ENCODE measurements at regions not wholly inside any gene's neighbourhood (a gene's known extent, or its start where the extent isn't known, plus 50 kb on each side); places are given as distances from the start of the nearest gene placed in this dataset.

DNA sequence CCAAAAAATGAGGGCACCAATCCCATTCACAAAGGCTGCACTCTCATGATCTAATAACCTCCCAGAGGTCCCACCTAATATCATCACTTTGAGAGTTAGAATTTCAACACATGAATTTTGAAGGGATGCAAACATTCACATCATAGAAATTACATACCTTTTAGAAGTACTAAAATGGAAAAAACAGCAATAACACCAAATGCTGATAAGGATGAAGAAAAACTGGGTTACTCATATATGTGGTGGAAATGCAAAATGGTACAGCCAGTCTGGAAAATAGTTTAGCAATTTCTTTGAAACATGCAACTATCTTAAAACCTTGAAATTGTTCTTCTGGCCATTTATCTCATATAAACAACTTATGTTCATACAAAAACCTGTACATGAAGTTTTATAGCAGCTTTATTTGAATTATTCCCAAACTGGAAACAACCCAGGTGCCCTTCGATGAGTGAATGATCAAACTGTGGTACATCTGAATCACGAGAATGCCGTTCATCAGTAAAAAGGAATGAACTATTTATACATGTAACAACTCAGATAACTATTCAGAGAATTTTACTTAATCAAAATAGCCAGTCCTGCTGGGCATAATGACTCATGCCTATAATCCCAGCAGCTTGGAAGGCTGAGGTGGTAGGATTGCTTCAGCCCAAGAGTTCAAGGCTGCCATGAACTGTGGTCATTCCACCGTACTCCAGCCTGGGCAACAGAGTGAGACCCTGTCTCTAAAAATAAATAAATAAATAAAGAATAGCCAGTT lies 109.4 kb upstream of the SSTR1 start:
- H4K20me1 ChIP-seq: no peaks in the 10 kb centered on the region
- H3K36me3 ChIP-seq: no peaks in the 10 kb centered on the region
- H3K27ac ChIP-seq: no peak overlapping the region
- no peak overlapping the region for H3K4me2 ChIP-seq
- no peak overlapping the region for H3K9ac ChIP-seq
- no peak overlapping the region for H3K4me3 ChIP-seq
- H3K27me3 ChIP-seq: no peaks in the 10 kb centered on the region
- no peaks in the 10 kb centered on the region for H3K4me1 ChIP-seq
- no peak for TF ChIP-seq Cebpa-rat (IDR thresholded peaks at IDR 0.05)
- peaks cover 24 to 32% (median 29%) of the 10 kb centered on the region in 11 experiments for H3K9me3 ChIP-seq (replicated peaks in 1 of 11)

- Histone ChIP-seq H3K9ac (no peak overlapping the region), H3K9me3 (replicated peaks in 1 of 11) (peaks cover 10 to 18% (median 14%) of the 10 kb centered on the region in 11 experiments; a peak in 21 of 22 replicates), H3K4me1 (no peaks in the 10 kb centered on the region), H3K36me3 (no peaks in the 10 kb centered on the region), H4K20me1 (no peaks in the 10 kb centered on the region), H3K27me3 (no peaks in the 10 kb centered on the region), H3K27ac (no peak overlapping the region), H3K4me3 (no peak overlapping the region), H3K4me2 (no peak overlapping the region)
- TF ChIP-seq Cebpa-rat (IDR thresholded peaks at IDR 0.05): no peak
Observed at GRCh38 chr14:38101679-38102078, 106.0 kb upstream of the SSTR1 start.

- Histone ChIP-seq H3K4me1 (no peaks in the 10 kb centered on the region), H3K27me3 (no peaks in the 10 kb centered on the region), H3K27ac (no peak overlapping the region), H3K9me3 (replicated peaks in 1 of 11) (peaks cover 10 to 28% (median 20%) of the 10 kb centered on the region in 11 experiments), H3K4me2 (no peak overlapping the region), H3K9ac (no peak overlapping the region), H3K4me3 (no peak overlapping the region), H4K20me1 (no peaks in the 10 kb centered on the region), H3K36me3 (no peaks in the 10 kb centered on the region)
- TF ChIP-seq Cebpa-rat (IDR thresholded peaks at IDR 0.05): no peak
Observed at GRCh38 chr14:38103542-38104225, 104.0 kb upstream of the SSTR1 start.

GRCh38 chr14:38105106-38105702 lies 102.5 kb upstream of the SSTR1 start:
- no peak overlapping the region for H3K4me2 ChIP-seq
- H3K4me1 ChIP-seq: no peaks in the 10 kb centered on the region
- no peaks in the 10 kb centered on the region for H4K20me1 ChIP-seq
- no peaks in the 10 kb centered on the region for H3K36me3 ChIP-seq
- H3K9me3 ChIP-seq (replicated peaks in 1 of 11): peaks cover 10 to 28% (median 20%) of the 10 kb centered on the region in 11 experiments
- TF ChIP-seq Cebpa-rat (IDR thresholded peaks at IDR 0.05): no peak
- H3K4me3 ChIP-seq: no peak overlapping the region
- H3K27me3 ChIP-seq: no peaks in the 10 kb centered on the region
- no peak overlapping the region for H3K9ac ChIP-seq
- H3K27ac ChIP-seq: no peak overlapping the region

DNA sequence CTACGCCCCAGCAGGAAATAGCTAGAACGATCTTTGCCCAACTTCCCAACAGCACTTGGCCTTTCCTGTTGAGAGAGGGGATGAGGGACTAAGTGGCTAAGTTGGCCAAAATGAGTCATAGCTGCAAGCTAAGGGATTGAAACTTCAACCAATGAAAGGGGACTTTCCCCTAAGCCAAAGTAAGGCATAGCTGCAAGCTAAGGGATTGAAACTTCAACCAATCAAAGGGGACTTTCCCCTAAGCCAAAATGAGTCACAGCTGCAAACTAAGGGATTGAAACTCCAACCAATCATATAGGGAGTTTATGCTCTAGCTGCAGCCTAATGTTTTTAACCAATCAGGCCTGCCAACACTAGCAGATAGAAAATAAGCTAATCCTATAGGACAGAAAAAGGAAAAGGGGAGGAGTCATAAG lies 100.5 kb upstream of the SSTR1 start:
- Histone ChIP-seq H3K4me1 (no peaks in the 10 kb centered on the region), H3K4me3 (no peak overlapping the region), H3K9me3 (replicated peaks in 1 of 11) (peaks cover under 1 to 21% (median 10%) of the 10 kb centered on the region in 11 experiments; a peak in 20 of 22 replicates), H3K9ac (no peak overlapping the region), H3K4me2 (no peak overlapping the region), H3K27ac (no peak overlapping the region), H3K36me3 (no peaks in the 10 kb centered on the region), H4K20me1 (no peaks in the 10 kb centered on the region), H3K27me3 (no peaks in the 10 kb centered on the region)
- no peak for TF ChIP-seq Cebpa-rat (IDR thresholded peaks at IDR 0.05)

- H3K4me3 ChIP-seq: no peak overlapping the region
- H3K9me3 ChIP-seq (replicated peaks in 1 of 11): peaks cover 0 to 20% (median 10%) of the 10 kb centered on the region in 11 experiments; a peak in 15 of 22 replicates
- H4K20me1 ChIP-seq: no peaks in the 10 kb centered on the region
- H3K4me1 ChIP-seq: no peaks in the 10 kb centered on the region
- H3K36me3 ChIP-seq: no peaks in the 10 kb centered on the region
- no peaks in the 10 kb centered on the region for H3K27me3 ChIP-seq
- H3K9ac ChIP-seq: no peak overlapping the region
- H3K4me2 ChIP-seq: no peak overlapping the region
- no peak for TF ChIP-seq Cebpa-rat (IDR thresholded peaks at IDR 0.05)
- H3K27ac ChIP-seq: no peak overlapping the region
Observed at GRCh38 chr14:38108681-38109080, 99.0 kb upstream of the SSTR1 start.

- H3K4me2 ChIP-seq: no peak overlapping the region
- no peak overlapping the region for H3K9ac ChIP-seq
- H3K36me3 ChIP-seq: no peaks in the 10 kb centered on the region
- peaks cover 0 to 20% (median 7%) of the 10 kb centered on the region in 11 experiments; a peak in 14 of 22 replicates for H3K9me3 ChIP-seq (replicated peaks in 1 of 11)
- no peak overlapping the region for H3K4me3 ChIP-seq
- no peaks in the 10 kb centered on the region for H4K20me1 ChIP-seq
- H3K27ac ChIP-seq: no peak overlapping the region
- no peak for TF ChIP-seq Cebpa-rat (IDR thresholded peaks at IDR 0.05)
- H3K27me3 ChIP-seq: no peaks in the 10 kb centered on the region
- H3K4me1 ChIP-seq: no peaks in the 10 kb centered on the region
Observed at GRCh38 chr14:38110258-38110657, 97.4 kb upstream of the SSTR1 start.

- Histone ChIP-seq H3K27ac (no peak overlapping the region), H3K9ac (no peak overlapping the region), H3K4me3 (no peak overlapping the region), H3K9me3 (replicated peaks in 1 of 11) (peaks cover 0 to 18% (median 7%) of the 10 kb centered on the region in 11 experiments; a peak in 14 of 22 replicates), H3K27me3 (no peaks in the 10 kb centered on the region), H3K4me1 (no peaks in the 10 kb centered on the region), H3K4me2 (no peak overlapping the region), H3K36me3 (no peaks in the 10 kb centered on the region), H4K20me1 (no peaks in the 10 kb centered on the region)
- no peak for TF ChIP-seq Cebpa-rat (IDR thresholded peaks at IDR 0.05)
Observed at GRCh38 chr14:38111046-38111445, 96.7 kb upstream of the SSTR1 start.

DNA sequence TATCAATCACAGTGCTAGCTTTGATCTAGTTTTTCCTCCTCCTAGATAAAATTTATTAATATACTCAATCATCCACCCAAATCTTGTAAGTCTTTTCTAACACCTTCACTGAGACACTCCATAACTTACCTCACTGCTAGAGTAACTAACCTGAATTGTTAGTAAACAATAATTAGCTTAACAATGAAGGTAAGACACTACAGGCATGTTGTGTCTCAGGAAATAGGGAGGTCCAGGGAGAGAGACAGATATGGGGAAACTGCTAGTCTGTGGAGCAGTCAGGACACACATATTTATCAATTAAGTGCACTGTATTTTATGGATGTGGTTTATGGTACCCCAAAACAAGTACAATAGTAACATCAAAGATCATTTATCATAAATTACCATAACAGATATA lies 94.2 kb upstream of the SSTR1 start:
- Histone ChIP-seq H3K27ac (no peak overlapping the region), H4K20me1 (no peaks in the 10 kb centered on the region), H3K36me3 (no peaks in the 10 kb centered on the region), H3K4me3 (no peak overlapping the region), H3K9ac (no peak overlapping the region), H3K4me1 (no peaks in the 10 kb centered on the region), H3K9me3 (replicated peaks in 1 of 11) (peaks cover 0 to 6% (median 4%) of the 10 kb centered on the region in 11 experiments; a peak in 1 of 22 replicates), H3K4me2 (no peak overlapping the region), H3K27me3 (no peaks in the 10 kb centered on the region)
- TF ChIP-seq Cebpa-rat (IDR thresholded peaks at IDR 0.05): no peak
